SK-N-MC (cell line): ENCODE measurements at regions not wholly inside any gene's neighbourhood (a gene's known extent, or its start where the extent isn't known, plus 50 kb on each side); places are given as distances from the start of the nearest gene placed in this dataset.

Experiments used
- EZH2 ChIP-seq: fragments of 200-600 bp; sonication (generic); IDR thresholded peaks from one replicate; pipeline ENCODE4 v1.6.1; 2017; ENCODE audit warnings: antibody characterized with exemption
- FOXP2 ChIP-seq: optimal IDR thresholded peaks from 2 replicates; pipeline ENCODE3; 2011; ENCODE audit warnings: mild to moderate bottlenecking, moderate library complexity; ENCODE audit not compliant: insufficient read depth; ENCODE audit errors: extremely low read length, control extremely low read depth
- POLR2AphosphoS5 ChIP-seq: IDR thresholded peaks from 2 replicates; pipeline ENCODE4 v1.6.1; 2012; ENCODE audit warnings: mild to moderate bottlenecking, low read depth, low read length, borderline replicate concordance

DNA sequence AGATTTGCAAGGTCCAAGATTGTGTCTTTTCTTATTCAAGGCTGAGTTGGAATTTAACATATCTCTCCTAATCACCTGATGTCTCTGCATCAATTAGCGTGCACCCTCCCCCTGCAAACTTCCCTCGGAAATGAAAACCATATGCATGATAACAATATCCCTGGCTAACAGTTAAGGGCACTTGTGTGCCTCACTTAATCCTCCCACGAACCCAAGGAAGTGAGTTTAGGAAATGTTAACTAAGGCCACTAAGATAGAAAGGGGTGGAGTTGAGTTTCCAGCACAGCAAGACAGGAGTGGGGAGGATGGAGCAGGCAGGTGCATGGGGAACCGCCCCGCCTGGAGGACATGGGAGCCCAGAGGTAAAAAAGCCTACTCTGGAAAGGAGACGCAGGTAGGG is 52.4 kb upstream of the PTMA start:
- TF ChIP-seq EZH2, result no peak
- no peak for TF ChIP-seq POLR2AphosphoS5
- no peak for TF ChIP-seq FOXP2
